Eye (tissue), 1 donor: ENCODE measurements at regions not wholly inside any gene's neighbourhood (a gene's known extent, or its start where the extent isn't known, plus 50 kb on each side); places are given as distances from the start of the nearest gene placed in this dataset.

Source experiments
- DNase-seq: peaks from one replicate; pipeline ENCODE4 v3.0.0-alpha.2; 2015

DNA sequence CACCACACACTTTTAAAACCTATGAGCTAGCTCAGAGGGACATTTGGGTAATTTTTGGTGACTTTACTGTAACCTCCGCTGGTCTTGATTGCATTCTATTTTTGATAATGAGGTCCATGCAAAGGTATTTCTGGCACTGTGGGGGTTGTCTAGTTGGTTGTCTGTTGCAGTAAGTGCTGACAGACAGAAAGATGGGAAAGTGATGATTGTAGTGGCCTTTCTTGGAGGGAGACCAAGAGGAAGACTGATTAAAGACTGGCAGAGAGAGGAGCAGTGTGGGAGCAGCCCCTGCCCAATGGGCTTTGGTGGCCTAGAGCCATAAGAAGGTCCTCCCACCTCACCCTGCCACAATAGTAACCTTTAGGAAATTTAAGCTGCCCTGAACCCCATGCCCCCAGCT is 173.4 kb upstream of the CTBP2 start:
- DNase-seq = no peak

DNA sequence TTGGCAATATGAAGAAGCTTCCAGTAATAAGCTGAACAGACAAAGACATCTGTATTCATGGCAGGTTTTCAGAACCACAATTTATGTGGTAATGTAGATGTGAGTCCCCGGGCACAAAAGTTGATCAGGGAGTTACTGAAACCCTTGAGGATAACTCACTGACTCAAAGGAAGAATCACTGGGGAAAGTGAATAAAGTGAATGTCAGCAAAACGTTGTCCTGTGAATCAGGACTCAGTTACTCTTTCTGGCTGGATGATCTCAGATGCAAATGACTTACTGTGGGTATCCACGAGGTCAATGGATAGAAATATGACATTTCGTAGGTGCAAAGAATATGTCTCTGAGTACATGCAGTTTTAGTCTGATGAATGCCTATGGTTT is 172.8 kb upstream of the CTBP2 start:
- no peak for DNase-seq

GRCh38 chr10:125332548-125333208 is 172.3 kb upstream of the CTBP2 start:
- no peak for DNase-seq

- DNase-seq = no peak
These were observed 170.7 kb upstream of the CTBP2 start for GRCh38 chr10:125331056-125331455.

DNA sequence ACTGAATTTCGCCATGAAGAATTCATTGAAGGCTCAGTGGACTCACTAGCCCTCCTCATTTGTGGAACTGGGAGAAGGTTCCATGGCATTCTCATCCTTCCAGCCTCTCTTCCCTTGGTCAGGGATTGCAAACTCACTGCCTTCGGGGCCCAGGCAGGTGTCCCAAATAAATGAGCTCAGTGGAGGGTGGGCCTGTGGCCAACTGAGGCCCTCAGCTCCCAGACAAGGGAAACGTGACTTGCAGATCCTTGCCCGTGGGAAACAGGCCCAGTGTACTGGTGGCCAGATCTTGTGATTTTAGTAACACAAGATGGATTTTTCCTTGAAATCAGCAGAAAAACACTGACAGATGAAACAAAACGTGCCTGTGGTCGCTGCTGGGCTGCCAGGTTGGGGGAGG is 168.7 kb upstream of the CTBP2 start:
- no peak for DNase-seq

DNA sequence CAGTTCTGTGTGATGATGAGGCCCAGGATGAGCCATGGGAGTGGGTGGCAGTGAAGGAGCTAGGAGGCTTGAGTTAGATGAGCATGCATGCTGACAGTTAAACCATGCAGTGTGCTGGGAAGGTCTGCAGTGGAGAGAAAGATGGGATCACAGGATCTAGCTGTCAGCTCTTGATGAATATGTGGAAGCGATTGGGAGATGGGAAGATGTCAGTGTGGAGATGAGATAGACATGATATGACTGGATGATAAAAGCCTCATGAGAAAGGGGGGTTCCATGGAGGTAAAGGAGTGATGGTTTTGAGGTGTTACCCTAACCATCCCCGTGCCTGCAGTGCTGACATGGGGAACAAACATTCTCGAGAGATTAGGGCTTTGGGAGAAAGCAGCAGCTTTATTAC is 165.0 kb upstream of the CTBP2 start:
- DNase-seq = no peak

GRCh38 chr10:125316436-125316835 is 156.1 kb upstream of the CTBP2 start:
- no peak for DNase-seq

DNA sequence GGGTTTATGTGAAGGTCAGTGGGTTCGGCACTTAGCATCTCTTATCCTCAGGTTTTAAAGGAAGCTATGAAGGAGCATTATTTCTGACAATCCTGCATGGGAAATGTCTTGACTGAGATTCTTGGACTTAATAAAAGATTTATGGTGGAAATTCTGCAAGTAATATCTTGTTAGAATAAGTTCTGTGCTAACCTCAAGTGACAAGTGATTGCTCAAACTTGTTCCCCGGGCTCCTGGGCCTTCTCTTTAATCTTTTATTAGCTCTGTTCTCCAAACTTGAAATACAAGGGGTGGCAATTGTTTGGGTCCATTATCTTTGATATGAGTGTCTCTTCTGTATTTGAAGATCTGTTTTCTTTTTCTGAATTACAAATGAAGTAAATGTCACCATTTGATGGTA is 140.6 kb upstream of the CTBP2 start:
- peak; percentile 47 for DNase-seq

DNA sequence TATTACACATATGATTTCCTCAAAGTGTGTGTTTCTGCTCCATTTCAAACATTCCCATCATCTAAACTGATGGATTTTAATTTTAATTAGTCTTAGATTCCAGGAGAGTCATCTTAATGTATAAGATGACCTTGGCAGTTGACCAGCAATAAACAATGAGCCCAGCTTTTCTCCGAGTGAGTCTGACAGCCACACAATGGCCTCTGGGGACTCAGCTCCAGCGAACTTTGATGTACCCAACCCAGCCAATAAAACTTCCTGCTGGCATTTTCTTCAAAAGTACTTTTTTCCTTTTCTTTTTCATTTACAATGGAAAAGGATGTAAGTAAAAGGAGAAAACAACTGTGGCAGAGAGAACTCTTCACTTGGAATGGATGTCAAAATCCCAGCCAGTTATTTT is 139.1 kb upstream of the CTBP2 start:
- DNase-seq = peak; percentile 88

DNA sequence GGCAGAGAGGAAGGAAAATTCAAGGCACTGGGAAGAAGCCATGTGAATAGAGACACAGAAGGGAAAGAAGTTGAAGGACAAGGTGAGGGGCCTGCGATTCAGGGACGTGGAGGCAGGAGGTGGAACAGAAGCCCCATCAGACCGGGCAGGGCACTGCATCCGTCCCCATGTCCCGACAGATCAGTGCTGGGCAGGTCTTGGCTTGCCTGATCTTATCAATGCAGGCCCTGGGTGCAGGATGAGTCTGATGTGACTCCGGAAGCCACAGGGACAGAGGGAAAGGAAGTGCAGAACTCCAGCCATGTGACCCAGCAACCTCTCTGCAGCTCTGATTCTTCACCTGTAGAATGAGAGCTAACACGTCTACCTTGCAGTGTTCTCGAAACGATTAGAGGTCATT is 136.2 kb upstream of the CTBP2 start:
- DNase-seq = no peak

GRCh38 chr10:125294109-125294508 is 133.7 kb upstream of the CTBP2 start:
- DNase-seq = no peak

DNA sequence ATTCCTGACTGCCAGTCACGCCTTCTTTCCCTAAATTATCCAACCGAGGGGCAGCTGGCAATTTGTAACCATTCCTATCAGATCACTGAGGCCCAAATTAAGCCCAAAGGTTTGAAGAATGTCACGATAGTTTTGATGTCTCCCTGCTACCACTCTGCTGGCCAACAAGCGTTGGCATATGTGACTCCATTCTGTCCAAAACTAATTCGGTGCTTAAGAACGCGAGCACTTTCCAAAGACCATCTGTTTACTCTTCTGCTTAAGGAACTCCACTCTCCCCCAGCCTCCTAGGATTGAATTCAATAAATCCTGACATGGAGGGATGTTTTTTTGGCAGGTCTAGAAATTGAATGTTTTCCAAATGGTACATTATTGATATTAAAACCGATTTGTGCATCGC is 131.5 kb upstream of the CTBP2 start:
- DNase-seq = no peak

DNA sequence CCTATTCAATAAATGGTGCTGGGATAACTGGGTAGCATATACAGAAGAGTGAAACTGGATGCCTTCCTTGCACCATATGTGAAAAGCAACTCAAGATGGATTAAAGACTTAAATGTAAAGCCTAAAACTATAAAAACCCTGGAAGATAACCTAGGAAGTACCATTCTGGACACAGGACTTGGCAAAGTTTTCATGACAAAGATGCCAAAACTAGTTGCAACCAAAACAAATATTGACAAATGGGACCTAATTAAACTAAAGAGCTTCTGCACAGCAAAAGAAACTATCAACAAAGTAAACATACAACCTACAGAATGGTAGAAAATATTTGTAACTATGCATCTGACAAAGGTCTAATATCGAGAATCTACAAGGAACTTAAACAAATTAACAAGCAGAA is 129.1 kb upstream of the CTBP2 start:
- no peak for DNase-seq

DNA sequence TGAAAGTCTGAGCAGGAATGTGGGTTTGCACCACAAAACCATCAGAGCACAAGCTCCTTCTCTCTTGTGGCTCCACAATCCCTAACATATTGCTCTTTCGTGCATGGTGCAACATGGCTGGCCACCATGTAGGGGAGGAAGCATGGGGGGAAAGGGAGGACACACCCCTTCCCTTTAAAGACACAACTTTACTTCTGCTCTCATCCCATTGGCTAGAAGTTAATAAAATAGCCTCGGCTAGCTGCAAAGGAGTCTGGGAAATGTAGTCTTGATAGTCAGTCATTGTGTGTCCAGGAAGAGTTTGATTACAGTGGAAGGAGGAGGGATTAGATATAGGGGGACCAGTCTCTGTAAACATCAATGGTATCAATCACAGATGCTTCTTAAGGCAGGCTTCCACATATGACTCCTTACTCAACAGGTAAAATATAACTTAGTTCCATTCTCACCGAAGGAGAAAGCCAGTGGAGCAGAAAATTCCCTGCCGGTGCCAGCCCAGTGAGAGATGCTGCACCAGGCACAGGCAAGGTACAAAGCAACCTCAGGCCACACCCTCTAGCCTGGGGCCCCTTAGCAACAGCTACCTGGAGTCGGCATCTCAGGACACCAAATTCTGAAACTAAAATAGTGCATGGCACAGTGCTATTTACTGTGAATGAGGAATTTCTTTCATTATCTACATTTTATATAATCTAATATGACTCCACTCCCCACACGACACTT is 124.7 kb upstream of the CTBP2 start:
- no peak for DNase-seq

DNA sequence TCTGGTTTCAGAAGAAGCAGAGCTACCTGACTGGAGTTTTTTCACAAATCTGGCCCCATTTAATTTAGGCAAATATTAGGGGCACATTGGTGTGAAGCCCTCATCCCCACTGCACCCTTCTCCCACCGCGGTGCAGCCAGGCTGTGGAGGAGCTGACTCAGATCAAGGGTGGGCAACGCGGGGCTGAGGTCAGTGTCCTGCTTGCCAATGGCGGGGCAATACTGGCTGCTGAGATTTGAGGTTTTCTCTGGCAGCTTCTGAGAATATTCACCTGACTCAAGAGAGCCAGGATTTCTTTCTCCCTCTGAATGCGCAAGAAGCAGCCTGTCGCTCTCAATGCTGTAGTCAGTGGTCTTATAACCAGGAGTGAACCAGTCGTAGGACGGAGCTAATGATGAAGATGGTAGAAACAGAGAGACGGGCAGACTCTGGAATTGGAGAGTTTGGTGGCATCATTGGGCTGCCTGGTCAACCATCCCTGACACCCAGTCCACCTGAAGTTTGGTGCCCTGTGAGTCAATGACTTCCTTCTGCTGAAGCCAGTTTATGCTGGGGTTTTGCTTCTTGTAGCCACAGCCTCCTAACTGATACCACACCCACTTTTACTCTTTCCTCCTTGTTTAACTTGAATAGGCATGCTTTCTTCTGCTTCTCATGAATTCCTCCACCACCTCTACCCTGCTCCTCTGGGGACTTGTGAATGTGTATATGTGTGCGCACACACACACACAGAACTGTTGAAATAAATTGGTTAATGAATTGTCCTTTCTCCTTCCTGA is 123.7 kb upstream of the CTBP2 start:
- DNase-seq = no peak

- DNase-seq = peak; percentile 60
These were observed 123.0 kb upstream of the CTBP2 start for GRCh38 chr10:125283191-125283835.

- no peak for DNase-seq
These were observed 120.7 kb upstream of the CTBP2 start for GRCh38 chr10:125281091-125281490.

DNA sequence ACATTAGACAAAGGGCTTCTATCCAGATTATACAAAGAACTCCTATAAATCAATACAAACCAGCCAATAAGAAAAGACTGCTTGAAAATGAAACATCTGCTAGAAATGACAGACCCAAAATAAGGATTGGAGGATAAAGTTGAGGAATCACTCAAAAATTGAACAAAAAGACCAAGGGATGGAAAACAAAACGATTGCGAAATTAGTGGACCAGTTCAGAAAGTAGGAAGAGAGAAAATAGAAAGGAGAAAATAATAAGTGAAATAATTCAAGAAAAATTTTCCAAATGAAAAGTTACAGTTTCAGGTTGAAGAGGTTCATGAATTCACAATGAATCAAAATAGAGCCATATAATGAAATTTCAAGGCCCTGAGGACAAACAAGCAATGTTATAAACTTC is 115.8 kb upstream of the CTBP2 start:
- DNase-seq = no peak

- no peak for DNase-seq
These were observed 114.6 kb upstream of the CTBP2 start for GRCh38 chr10:125274961-125275360.

DNA sequence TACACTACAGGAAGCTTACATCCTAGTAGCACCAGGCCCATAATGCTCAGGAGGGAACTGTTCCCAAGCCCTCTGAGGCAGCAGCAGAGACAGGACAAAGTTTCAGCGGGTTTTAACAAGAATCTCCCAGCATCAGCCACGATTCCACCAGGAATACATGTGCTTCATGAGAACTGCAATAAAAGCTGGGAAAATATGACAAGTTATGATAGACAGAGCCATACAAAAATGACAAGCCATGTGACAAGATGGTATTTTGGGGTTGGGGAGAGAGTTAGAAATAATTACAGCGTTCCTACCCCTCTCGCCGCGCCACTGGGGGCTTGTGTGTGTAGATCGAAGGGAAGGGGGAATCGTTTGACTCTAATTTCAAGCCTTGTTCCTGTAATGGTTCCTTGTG is 112.7 kb upstream of the CTBP2 start:
- no peak for DNase-seq

DNA sequence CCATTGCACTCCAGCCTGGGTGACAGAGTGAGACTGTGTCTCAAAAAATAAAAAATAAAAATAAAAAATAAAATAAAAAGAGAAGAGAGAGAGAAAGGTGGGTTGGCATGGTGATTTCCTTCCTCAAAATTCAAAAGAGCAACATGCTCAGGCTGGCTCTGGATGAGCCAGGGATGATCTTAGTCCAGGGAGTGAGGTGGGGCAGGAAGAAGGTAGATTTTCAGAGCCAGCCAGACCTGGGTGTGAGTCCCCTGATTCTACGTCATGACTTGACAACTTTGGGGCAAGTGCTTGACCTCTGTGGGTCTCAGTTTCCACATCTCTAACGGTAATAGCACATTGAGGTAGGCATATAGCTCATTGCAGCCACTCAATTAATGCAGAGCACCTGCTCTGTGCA is 109.4 kb upstream of the CTBP2 start:
- no peak for DNase-seq

DNA sequence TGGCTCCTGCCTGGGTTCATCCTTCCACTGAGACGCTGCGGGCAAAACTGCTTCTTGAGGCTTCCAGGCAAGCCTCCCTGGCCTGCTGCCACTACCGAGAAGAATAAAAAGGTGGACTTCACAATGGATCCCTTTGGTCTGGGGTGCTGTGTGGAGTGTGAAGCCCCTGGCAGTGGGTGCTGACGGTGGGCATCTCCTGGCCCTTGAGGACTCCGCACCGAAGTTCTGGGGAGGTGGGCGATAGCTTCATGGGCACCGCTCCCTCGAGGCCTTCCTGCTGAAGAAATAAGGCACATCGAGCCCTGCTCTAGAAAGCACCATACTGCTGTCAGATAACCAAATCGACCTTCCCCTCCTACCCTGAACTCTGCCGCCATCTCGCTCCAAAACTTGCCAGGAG is 106.6 kb upstream of the CTBP2 start:
- DNase-seq = no peak

DNA sequence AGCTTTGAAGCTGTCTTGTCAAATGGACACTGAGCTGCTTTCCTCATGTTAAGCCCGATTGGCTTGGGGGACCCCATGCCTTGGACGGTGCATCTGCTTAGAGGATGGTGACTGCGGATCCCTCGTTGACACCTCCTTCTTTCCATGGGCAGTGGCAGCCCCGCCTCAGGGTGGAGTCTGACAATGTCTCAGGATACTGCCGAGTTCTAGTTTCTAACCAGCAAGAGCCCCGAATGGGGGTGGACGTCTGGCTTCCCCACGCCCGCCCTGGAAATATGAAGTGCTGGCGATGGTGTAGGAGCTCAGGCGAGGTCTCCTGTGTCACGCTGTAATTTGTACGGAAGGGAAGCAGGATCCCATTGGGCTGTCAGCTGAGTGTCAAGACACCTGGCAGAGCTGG is 106.2 kb upstream of the CTBP2 start:
- no peak for DNase-seq

GRCh38 chr10:125265579-125265955 is 105.2 kb upstream of the CTBP2 start:
- DNase-seq = no peak
